ENCODE measurements at regions not wholly inside any gene's neighbourhood (a gene's known extent, or its start where the extent isn't known, plus 50 kb on each side); places are given as distances from the start of the nearest gene placed in this dataset.

DNA sequence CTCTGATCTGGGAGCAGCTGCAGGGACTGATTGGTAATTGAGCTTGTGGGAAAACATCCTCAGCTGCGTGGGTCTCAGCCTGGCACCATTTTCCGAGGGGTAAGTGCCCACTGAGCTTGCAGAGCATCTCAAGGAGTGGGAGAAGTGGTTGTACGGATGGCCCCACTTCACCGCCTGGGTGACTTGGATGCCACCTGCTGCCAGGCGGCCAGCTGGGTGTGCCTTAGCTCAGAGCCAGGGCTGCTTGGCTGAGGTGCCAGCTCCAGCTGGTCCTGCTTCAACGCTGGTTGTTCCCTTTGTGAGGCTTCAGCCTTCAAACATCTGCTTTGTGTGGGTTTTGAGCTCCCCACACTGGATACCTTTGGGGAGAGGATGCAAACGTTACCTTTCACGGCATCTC, 482.7 kb upstream of the EEF2KMT start:
- TF ChIP-seq, protein P1, sequence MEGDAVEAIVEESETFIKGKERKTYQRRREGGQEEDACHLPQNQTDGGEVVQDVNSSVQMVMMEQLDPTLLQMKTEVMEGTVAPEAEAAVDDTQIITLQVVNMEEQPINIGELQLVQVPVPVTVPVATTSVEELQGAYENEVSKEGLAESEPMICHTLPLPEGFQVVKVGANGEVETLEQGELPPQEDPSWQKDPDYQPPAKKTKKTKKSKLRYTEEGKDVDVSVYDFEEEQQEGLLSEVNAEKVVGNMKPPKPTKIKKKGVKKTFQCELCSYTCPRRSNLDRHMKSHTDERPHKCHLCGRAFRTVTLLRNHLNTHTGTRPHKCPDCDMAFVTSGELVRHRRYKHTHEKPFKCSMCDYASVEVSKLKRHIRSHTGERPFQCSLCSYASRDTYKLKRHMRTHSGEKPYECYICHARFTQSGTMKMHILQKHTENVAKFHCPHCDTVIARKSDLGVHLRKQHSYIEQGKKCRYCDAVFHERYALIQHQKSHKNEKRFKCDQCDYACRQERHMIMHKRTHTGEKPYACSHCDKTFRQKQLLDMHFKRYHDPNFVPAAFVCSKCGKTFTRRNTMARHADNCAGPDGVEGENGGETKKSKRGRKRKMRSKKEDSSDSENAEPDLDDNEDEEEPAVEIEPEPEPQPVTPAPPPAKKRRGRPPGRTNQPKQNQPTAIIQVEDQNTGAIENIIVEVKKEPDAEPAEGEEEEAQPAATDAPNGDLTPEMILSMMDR (IDR thresholded peaks at IDR 0.05) = no peak
- TF ChIP-seq POLR2A (IDR thresholded peaks at IDR 0.05) = no peak
